IMR-90 (cell line): ENCODE measurements at regions not wholly inside any gene's neighbourhood (a gene's known extent, or its start where the extent isn't known, plus 50 kb on each side); places are given as distances from the start of the nearest gene placed in this dataset.

Experiments used
- ATAC-seq: fragments of 200-7000 bp; cut with Tn5 transposase; 2 replicates; pipeline ENCODE4 v1.9.1; 2020; ENCODE audit warnings: low read depth, mild to moderate bottlenecking, moderate library complexity
- BruUV-seq: library from RNA; stranded (reverse); fragments of 400-500 nt; replicated peaks from 2 replicates; lab custom pipeline; 2021; lab: Mats Ljungman, UMichigan
- CTCF ChIA-PET: fragments of 300-600 bp; formaldehyde crosslinking; extraction: SDS; loops from one replicate; lab custom pipeline; 2021; ENCODE audit warnings: antibody characterized with exemption; lab: Yijun Ruan, JAX
- POLR2A ChIA-PET: fragments of 300-600 bp; sonication (Branson Sonifier 250); formaldehyde crosslinking; loops from one replicate; lab custom pipeline; 2022; ENCODE audit warnings: antibody characterized with exemption; ENCODE audit not compliant: unreplicated experiment; lab: Charles Lee
- DNase-seq: peaks from one replicate; pipeline ENCODE4 v3.0.0; 2013
- H2AFZ ChIP-seq: replicated peaks from 2 replicates; pipeline ENCODE3; 2013; ENCODE audit warnings: low read length, mild to moderate bottlenecking; ENCODE audit not compliant: poor library complexity
- H2AK5ac ChIP-seq: 2 replicates; pipeline ENCODE4 v1.6.1; 2013; ENCODE audit warnings: low read depth, low read length, inconsistent platforms
- H2AK9ac ChIP-seq: replicated peaks from 2 replicates; pipeline ENCODE3; 2013; ENCODE audit warnings: mild to moderate bottlenecking, low read depth, low read length, moderate library complexity; ENCODE audit not compliant: poor library complexity
- H2BK120ac ChIP-seq: 2 replicates; pipeline ENCODE4 v1.6.1; 2013; ENCODE audit warnings: low read depth, low read length, inconsistent platforms
- H2BK15ac ChIP-seq: 3 replicates; pipeline ENCODE4 v1.6.1; 2013; ENCODE audit warnings: low read depth, low read length, inconsistent platforms
- H2BK20ac ChIP-seq: 2 replicates; pipeline ENCODE4 v1.6.1; 2013; ENCODE audit warnings: low read depth, mild to moderate bottlenecking, inconsistent platforms, low read length, moderate library complexity
- H2BK5ac ChIP-seq: 2 replicates; pipeline ENCODE4 v1.6.1; 2013; ENCODE audit warnings: mild to moderate bottlenecking, low read depth, low read length, inconsistent platforms; ENCODE audit not compliant: poor library complexity, severe bottlenecking
- H3K14ac ChIP-seq: replicated peaks from 2 replicates; pipeline ENCODE4 v1.6.1; 2013; ENCODE audit warnings: low read depth, low read length, inconsistent platforms
- H3K18ac ChIP-seq: 2 replicates; pipeline ENCODE4 v1.6.1; 2013; ENCODE audit warnings: low read depth, low read length, control low read depth
- H3K23ac ChIP-seq: 2 replicates; pipeline ENCODE4 v1.6.1; 2013; ENCODE audit warnings: low read depth, low read length, inconsistent platforms
- H3K27ac ChIP-seq: 2 replicates; pipeline ENCODE4 v1.5.1; 2013; ENCODE audit warnings: mild to moderate bottlenecking, control low read depth, low read length; ENCODE audit not compliant: insufficient read depth
- H3K27me3 ChIP-seq: 2 replicates; pipeline ENCODE4 v1.6.1; 2013; ENCODE audit warnings: low read length; ENCODE audit not compliant: control insufficient read depth, insufficient read depth
- H3K36me3 ChIP-seq: 2 replicates; pipeline ENCODE4 v1.6.1; 2013; ENCODE audit warnings: low read length, mixed read lengths; ENCODE audit not compliant: control insufficient read depth, insufficient read depth
- H3K4ac ChIP-seq: 2 replicates; pipeline ENCODE4 v1.6.1; 2013; ENCODE audit warnings: low read depth, low read length, inconsistent platforms
- H3K4me1 ChIP-seq: 2 replicates; pipeline ENCODE4 v1.6.1; 2013; ENCODE audit warnings: low read length, mixed read lengths; ENCODE audit not compliant: control insufficient read depth, insufficient read depth
- H3K4me2 ChIP-seq: 2 replicates; pipeline ENCODE4 v1.6.1; 2013; ENCODE audit warnings: low read depth, mild to moderate bottlenecking, control low read depth, low read length, moderate library complexity
- H3K4me3 ChIP-seq: 2 replicates; pipeline ENCODE4 v1.5.1; 2013; ENCODE audit warnings: low read depth, mild to moderate bottlenecking, control low read depth, low read length, moderate library complexity; ENCODE audit not compliant: insufficient read depth
- H3K56ac ChIP-seq: 2 replicates; pipeline ENCODE4 v1.6.1; 2013; ENCODE audit warnings: low read length, inconsistent platforms; ENCODE audit not compliant: insufficient read depth; ENCODE audit errors: extremely low read depth
- H3K79me1 ChIP-seq, 2 experiments: 2 replicates each; pipeline ENCODE4 v1.6.1; 2013; ENCODE audit warnings: low read length in 2 of 2, inconsistent platforms in 1 of 2, low read depth in 1 of 2
- H3K9ac ChIP-seq: 2 replicates; pipeline ENCODE4 v1.6.1; 2013; ENCODE audit warnings: low read depth, low read length, control low read depth
- H3K9me1 ChIP-seq: 2 replicates; pipeline ENCODE4 v1.6.1; 2013; ENCODE audit warnings: low read length, inconsistent platforms; ENCODE audit not compliant: insufficient read depth
- H3K9me3 ChIP-seq: 2 replicates; pipeline ENCODE4 v1.6.1; 2013; ENCODE audit warnings: low read length; ENCODE audit not compliant: control insufficient read depth, insufficient read depth
- H4K20me1 ChIP-seq: 2 replicates; pipeline ENCODE4 v1.6.1; 2013; ENCODE audit warnings: low read length, inconsistent platforms; ENCODE audit not compliant: insufficient read depth
- H4K5ac ChIP-seq: 2 replicates; pipeline ENCODE4 v1.6.1; 2013; ENCODE audit warnings: mild to moderate bottlenecking, low read depth, low read length, control low read depth
- H4K8ac ChIP-seq, 2 experiments: 2 replicates each; pipeline ENCODE4 v1.6.1; 2013; ENCODE audit warnings: low read depth in 2 of 2, low read length in 2 of 2, control low read depth in 1 of 2, inconsistent platforms in 1 of 2
- H4K91ac ChIP-seq: 2 replicates; pipeline ENCODE4 v1.6.1; 2013; ENCODE audit warnings: low read depth, low read length, inconsistent platforms; ENCODE audit not compliant: insufficient read depth
- MAFK ChIP-seq: IDR thresholded peaks from 2 replicates; pipeline ENCODE4 v1.6.1; 2012; ENCODE audit warnings: low read depth, low read length, improper control_type of control experiment
- MXI1 ChIP-seq: IDR thresholded peaks from 2 replicates; pipeline ENCODE4 v1.6.1; 2012; ENCODE audit warnings: low read depth, mild to moderate bottlenecking, low read length, moderate library complexity, borderline replicate concordance
- RAD21 ChIP-seq: IDR thresholded peaks from 2 replicates; pipeline ENCODE4 v1.6.1; 2012; ENCODE audit warnings: low read length, improper control_type of control experiment
- WGBS, 2 experiments: methylation state at CpG; one replicate each; pipeline versions ENCODE4 v1.1.5 to v1.1.7; 2013; ENCODE audit warnings: missing lambda C conversion rate in 2 of 2; ENCODE audit not compliant: insufficient read length in 1 of 2; ENCODE audit errors: extremely low coverage in 2 of 2; 5-methylcytosine and 5-hydroxymethylcytosine counted together
- dilution Hi-C: fragments of 300-500 bp; cut with HindIII; formaldehyde crosslinking; loops from one replicate; pipeline ENCODE4 v1.14.3; 2018; ENCODE audit warnings: low sequenced_read_pairs; ENCODE audit not compliant: unreplicated experiment
- in situ Hi-C: fragments of 300-500 bp; cut with MboI; formaldehyde crosslinking; loops from 3 replicates; pipeline ENCODE4 v1.14.3; 2019; ENCODE audit warnings: low sequenced_read_pairs, inconsistent platforms, mixed read lengths
- intact Hi-C: fragments of 100-400 bp; cut with micrococcal nuclease; formaldehyde crosslinking; loops from 2 replicates; pipeline ENCODE4 v1.10.0; 2022
- TF ChIP-seq, protein P1 (sequence below): fragments of 150-350 bp; IDR thresholded peaks from 2 replicates; pipeline ENCODE4 v1.6.1; 2016; ENCODE audit warnings: low read depth, mild to moderate bottlenecking, low read length, moderate library complexity, borderline replicate concordance

DNA sequence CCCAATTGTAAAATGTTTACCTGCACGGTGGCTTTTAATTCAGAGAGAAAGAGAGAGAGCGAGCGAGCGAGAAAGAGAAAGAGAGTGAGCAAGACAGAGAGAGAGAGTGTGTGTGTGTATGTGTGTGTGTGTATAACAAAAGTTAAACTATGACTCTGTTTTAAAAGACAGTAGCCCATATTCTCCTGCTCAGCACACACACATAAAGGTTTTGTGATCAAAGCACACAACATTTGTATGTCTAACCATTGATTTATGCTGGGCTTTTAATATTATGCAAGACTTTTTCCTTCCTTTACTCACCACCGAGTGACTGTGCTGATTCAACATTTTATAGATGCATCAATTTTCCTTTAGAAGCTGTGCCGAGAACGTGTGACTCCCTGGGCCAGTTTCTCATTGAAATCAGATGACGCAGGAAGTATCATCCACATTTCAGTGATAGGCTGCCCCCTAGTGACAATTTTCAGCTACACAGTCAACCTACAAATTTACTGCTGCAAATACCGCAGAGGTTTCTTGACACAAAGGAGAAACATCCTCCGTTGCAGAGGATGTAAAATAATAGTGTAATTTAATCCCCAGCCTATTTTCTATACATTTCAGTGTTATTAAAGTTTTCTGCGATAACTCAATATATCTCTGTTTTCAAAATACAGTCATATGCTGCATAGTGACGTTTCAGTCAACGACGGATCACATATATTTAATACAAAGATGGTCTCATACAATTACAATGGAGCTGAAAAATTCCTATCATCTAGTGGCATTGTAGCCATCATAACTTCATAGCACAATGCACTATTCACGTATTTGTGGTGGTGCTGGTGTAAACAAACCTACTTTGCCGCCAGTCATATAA, 165.9 kb upstream of the TANK start (continued):
- TF ChIP-seq MXI1 (0 out of 2 replicates have a peak, but pooled peaks have one; percentile 16), RAD21 (peak; percentile 92)

DNA sequence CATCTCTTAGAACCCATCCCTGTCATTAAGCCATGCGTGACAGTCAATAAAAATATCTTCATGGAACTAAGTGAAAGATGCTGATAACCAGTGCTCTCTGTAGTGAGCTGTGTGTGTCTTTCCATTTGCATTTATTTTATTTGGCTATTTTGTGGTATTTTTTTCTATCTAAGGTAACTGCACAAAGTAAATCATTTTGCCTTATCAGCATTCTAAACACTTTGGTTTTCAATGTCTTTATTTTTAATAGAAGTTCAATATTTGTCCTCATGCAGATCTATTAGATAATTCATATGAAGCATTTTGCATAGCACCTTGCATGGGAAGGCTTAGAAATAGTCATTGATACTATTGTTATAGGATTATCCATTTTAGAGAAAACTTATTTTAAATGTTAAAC, 163.6 kb upstream of the TANK start:
- H3K4me1 ChIP-seq = no peaks in the 10 kb centered on the region
- no peak overlapping the region for H3K4ac ChIP-seq
- no peaks in the 10 kb centered on the region for H3K36me3 ChIP-seq
- no peaks in the 10 kb centered on the region for H4K20me1 ChIP-seq
- no peaks in the 10 kb centered on the region for H3K9me1 ChIP-seq
- no peak overlapping the region for H3K23ac ChIP-seq
- no peak overlapping the region for H4K8ac ChIP-seq
- ATAC-seq (no peak), DNase-seq (no peak)
- no peaks in the 10 kb centered on the region for H3K9me3 ChIP-seq
- H3K4me3 ChIP-seq = no peak overlapping the region
- no peak overlapping the region for H3K14ac ChIP-seq
- CTCF ChIA-PET = interaction anchor here (3.5 kb wide), 1 partner anchor 8 kb away, joined by 28 read pairs; no protein-coding TSS in a partner anchor
- no peak overlapping the region for H2AK9ac ChIP-seq
- no peak overlapping the region for H2BK5ac ChIP-seq
- in situ Hi-C loops = no loop called here
- no peak overlapping the region for H3K9ac ChIP-seq
- no peaks in the 10 kb centered on the region for H3K27me3 ChIP-seq
- no peak overlapping the region for H2AK5ac ChIP-seq
- no peak overlapping the region for H3K4me2 ChIP-seq
- no peak overlapping the region for H2AFZ ChIP-seq
- no peak overlapping the region; the same call in 1 of the 2 replicates for H2BK120ac ChIP-seq
- no peak overlapping the region for H2BK20ac ChIP-seq
- no peak overlapping the region for H3K18ac ChIP-seq
- peak; percentile 74 for TF ChIP-seq MAFK
- TF ChIP-seq, protein P1, sequence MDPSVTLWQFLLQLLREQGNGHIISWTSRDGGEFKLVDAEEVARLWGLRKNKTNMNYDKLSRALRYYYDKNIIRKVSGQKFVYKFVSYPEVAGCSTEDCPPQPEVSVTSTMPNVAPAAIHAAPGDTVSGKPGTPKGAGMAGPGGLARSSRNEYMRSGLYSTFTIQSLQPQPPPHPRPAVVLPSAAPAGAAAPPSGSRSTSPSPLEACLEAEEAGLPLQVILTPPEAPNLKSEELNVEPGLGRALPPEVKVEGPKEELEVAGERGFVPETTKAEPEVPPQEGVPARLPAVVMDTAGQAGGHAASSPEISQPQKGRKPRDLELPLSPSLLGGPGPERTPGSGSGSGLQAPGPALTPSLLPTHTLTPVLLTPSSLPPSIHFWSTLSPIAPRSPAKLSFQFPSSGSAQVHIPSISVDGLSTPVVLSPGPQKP = no peak
- H4K5ac ChIP-seq = no peak overlapping the region
- POLR2A ChIA-PET = no interaction called here
- H2BK15ac ChIP-seq = no peak overlapping the region
- dilution Hi-C loops = no loop called here
- intact Hi-C loops = no loop called here
- BruUV-seq = no TSS peak
- no peak overlapping the region for H4K91ac ChIP-seq
- no peak overlapping the region for H3K56ac ChIP-seq
- no peaks in the 10 kb centered on the region for H3K79me1 ChIP-seq
- WGBS, 2 experiments = no CpG with 5 or more reads among the region's 1 CpG
- H3K27ac ChIP-seq = no peak overlapping the region
